ENCODE measurements at regions not wholly inside any gene's neighbourhood (a gene's known extent, or its start where the extent isn't known, plus 50 kb on each side); places are given as distances from the start of the nearest gene placed in this dataset.

DNA sequence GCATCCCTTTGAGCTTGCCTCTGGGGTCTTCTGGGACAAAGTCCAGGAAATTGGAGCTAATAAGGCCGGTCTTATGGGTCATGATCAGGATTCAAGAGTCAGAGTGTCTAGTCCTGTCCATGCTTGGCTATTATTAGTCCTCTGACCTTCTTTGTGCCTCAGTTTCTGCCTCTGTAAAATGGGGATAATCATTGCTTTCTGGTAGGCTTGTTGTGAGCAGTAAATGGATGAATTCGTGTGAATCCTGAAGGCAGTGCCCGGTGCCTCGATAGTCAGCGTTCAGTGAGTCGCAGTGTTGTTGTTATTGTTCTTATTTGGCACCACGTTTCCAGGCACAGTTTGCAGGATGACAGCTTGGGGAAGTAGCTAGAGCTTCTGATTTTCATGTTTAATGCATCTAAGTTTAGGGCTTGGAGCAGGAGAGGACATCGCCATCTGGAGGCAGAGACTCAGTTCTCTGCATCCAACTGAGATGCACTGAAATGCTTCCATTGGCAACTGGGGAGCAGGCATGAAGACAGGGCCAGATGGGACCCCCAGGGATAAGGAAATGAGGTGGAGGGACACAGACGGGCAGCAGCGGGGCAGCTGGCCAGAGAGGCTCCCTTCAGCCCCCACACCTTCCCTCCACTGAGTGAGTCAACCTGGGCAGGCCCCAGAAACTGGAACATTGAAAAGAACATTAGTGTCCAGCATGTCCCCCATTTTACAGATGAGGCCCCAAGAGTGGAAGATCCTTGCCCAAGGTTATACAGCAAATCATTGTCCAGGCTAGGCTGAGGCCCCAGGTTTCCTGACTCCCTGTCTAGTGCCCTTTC is 160.3 kb downstream of the PTPRU start:
- H3K27ac ChIP-seq = no peak overlapping the region
- no peak overlapping the region for H3K4me3 ChIP-seq
- Mint-ChIP-seq H3K36me3 (no peaks in the 10 kb centered on the region), H3K4me1 (no peaks in the 10 kb centered on the region), H3K27ac (no peak overlapping the region), H3K27me3 (ENCODE audit: insufficient read depth, low read depth) (peaks cover 6% of the 10 kb centered on the region), H3K4me3 (no peak overlapping the region), H3K9me3 (peaks cover 4% of the 10 kb centered on the region)
- no peaks in the 10 kb centered on the region for H3K9me3 ChIP-seq (ENCODE audit: low read depth)
- no peak overlapping the region for H2AFZ ChIP-seq (replicated peaks)
- H3K27me3 ChIP-seq = no peaks in the 10 kb centered on the region
- H3K9ac ChIP-seq = no peak overlapping the region
- TF ChIP-seq EZH2 (IDR thresholded peaks at IDR 0.05) = no peak
- TF ChIP-seq, protein P1, sequence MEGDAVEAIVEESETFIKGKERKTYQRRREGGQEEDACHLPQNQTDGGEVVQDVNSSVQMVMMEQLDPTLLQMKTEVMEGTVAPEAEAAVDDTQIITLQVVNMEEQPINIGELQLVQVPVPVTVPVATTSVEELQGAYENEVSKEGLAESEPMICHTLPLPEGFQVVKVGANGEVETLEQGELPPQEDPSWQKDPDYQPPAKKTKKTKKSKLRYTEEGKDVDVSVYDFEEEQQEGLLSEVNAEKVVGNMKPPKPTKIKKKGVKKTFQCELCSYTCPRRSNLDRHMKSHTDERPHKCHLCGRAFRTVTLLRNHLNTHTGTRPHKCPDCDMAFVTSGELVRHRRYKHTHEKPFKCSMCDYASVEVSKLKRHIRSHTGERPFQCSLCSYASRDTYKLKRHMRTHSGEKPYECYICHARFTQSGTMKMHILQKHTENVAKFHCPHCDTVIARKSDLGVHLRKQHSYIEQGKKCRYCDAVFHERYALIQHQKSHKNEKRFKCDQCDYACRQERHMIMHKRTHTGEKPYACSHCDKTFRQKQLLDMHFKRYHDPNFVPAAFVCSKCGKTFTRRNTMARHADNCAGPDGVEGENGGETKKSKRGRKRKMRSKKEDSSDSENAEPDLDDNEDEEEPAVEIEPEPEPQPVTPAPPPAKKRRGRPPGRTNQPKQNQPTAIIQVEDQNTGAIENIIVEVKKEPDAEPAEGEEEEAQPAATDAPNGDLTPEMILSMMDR (IDR thresholded peaks at IDR 0.05) = peak; percentile 40
- no peak overlapping the region for H3K4me2 ChIP-seq
- no peaks in the 10 kb centered on the region for H3K36me3 ChIP-seq
- no peaks in the 10 kb centered on the region for H4K20me1 ChIP-seq (ENCODE audit: low read depth)
- H3K79me2 ChIP-seq (ENCODE audit: low read depth) = no peaks in the 10 kb centered on the region
- no peaks in the 10 kb centered on the region for H3F3A ChIP-seq (ENCODE audit: low read depth)
- no peak for DNase-seq (ENCODE audit: low spot score)
- no peaks in the 10 kb centered on the region for H3K4me1 ChIP-seq

DNA sequence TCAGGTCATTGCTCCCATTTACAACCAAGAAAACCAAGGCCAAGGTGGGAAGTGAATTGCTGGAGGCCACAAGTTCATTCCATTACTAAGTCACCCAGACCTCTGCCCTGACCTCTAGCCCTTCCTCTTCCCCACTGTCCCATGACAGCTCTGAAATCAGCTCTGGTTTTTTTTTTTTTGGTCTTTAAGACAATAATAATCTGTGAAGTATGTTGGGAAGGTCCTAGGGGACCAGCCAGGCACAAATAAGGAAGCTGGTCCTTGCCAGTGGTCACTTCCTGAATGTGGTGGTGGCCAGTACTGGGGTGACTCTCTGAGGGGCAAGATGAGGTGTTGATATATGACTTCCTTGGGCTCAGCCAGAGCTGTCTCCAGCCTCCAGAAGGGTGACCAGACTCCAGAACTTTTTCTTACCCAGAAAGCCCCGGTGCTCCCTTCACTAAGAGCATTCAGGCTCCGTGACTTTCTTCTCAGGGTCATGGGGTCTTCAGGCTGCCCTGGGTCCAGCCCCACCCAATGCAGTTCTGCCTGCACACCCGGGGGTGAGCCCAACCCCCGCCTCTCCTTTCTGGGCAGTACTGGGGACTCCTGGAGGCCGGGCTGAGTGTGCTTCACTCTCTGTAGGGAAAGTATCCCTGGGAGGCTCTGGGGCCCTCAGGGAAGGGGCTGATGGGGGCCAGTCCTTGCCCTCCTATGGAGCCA is 159.6 kb downstream of the PTPRU start:
- H3K4me2 ChIP-seq = no peak overlapping the region
- no peaks in the 10 kb centered on the region for H3K36me3 ChIP-seq
- Mint-ChIP-seq H3K4me1 (no peaks in the 10 kb centered on the region), H3K9me3 (peaks cover 4% of the 10 kb centered on the region), H3K36me3 (no peaks in the 10 kb centered on the region), H3K27ac (no peak overlapping the region), H3K4me3 (no peak overlapping the region), H3K27me3 (ENCODE audit: insufficient read depth, low read depth) (peaks cover 6% of the 10 kb centered on the region)
- H3K4me3 ChIP-seq = no peak overlapping the region
- H3F3A ChIP-seq (ENCODE audit: low read depth) = no peaks in the 10 kb centered on the region
- H4K20me1 ChIP-seq (ENCODE audit: low read depth) = no peaks in the 10 kb centered on the region
- H3K9ac ChIP-seq = no peak overlapping the region
- no peaks in the 10 kb centered on the region for H3K9me3 ChIP-seq (ENCODE audit: low read depth)
- no peaks in the 10 kb centered on the region for H3K4me1 ChIP-seq
- H3K79me2 ChIP-seq (ENCODE audit: low read depth) = no peaks in the 10 kb centered on the region
- H3K27ac ChIP-seq = no peak overlapping the region
- H3K27me3 ChIP-seq = no peaks in the 10 kb centered on the region
- DNase-seq (ENCODE audit: low spot score) = no peak
- TF ChIP-seq, protein P1 (IDR thresholded peaks at IDR 0.05) = no peak
- TF ChIP-seq EZH2 (IDR thresholded peaks at IDR 0.05) = no peak
- H2AFZ ChIP-seq (replicated peaks) = no peak overlapping the region

DNA sequence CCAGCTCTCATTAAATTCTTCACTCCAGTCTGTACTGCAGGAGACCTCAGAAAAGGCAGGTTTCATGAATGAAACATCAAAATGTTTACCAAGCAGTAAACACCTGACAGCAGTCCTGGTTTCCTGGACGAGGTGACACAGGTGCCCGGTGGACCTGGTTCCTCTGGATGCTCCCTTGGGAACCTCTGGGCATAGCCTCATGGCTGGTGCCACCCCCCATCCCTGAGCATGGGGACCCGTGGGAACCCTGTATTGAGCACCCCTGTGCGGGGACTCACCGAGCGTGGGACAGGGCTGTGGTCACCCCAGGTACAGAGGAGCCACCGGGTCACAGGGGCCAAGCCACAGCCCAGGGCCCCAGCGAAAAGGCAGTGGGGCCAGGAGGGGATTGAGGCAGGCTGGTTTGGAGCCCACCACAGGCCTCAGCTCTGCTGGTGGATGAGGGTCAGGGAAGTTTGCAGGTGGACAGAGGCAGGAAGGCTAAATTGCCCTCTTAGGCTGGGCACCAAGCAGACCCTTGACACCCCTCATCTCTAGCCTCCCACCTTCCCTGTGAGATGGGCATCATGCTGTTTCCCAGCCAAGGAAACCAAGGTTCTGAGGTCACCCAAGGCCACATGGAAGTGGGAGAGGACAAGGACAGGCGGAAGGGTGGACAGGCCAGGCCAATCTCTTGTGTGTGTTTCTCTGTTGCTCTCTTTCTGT is 158.4 kb downstream of the PTPRU start:
- Histone ChIP-seq H3K79me2 (ENCODE audit: low read depth) (no peaks in the 10 kb centered on the region), H3K4me1 (peaks cover 3% of the 10 kb centered on the region), H3K27me3 (no peaks in the 10 kb centered on the region), H4K20me1 (ENCODE audit: low read depth) (no peaks in the 10 kb centered on the region), H2AFZ (replicated peaks) (no peak overlapping the region), H3K27ac (no peak overlapping the region), H3K9ac (no peak overlapping the region), H3K9me3 (ENCODE audit: low read depth) (no peaks in the 10 kb centered on the region), H3K36me3 (no peaks in the 10 kb centered on the region), H3K4me2 (no peak overlapping the region), H3F3A (ENCODE audit: low read depth) (no peaks in the 10 kb centered on the region), H3K4me3 (no peak overlapping the region)
- Mint-ChIP-seq H3K27ac (no peak overlapping the region), H3K9me3 (peaks cover 2% of the 10 kb centered on the region), H3K4me3 (no peak overlapping the region), H3K36me3 (no peaks in the 10 kb centered on the region), H3K27me3 (ENCODE audit: insufficient read depth, low read depth) (peaks cover 13% of the 10 kb centered on the region), H3K4me1 (no peaks in the 10 kb centered on the region)
- DNase-seq (ENCODE audit: low spot score) = no peak
- no peak for TF ChIP-seq EZH2phosphoT487 (IDR thresholded peaks at IDR 0.05)
- TF ChIP-seq, protein P1 (IDR thresholded peaks at IDR 0.05) = no peak
- no peak for TF ChIP-seq EZH2 (IDR thresholded peaks at IDR 0.05)

Measured in neural progenitor cell (in vitro differentiated cells).